ENCODE measurements at regions not wholly inside any gene's neighbourhood (a gene's known extent, or its start where the extent isn't known, plus 50 kb on each side); places are given as distances from the start of the nearest gene placed in this dataset.
"Not testable (repeated sequence)": the region's sequence is repeated elsewhere in the genome, so short reads cannot be mapped to it uniquely, and the experiment has no call there.

DNA sequence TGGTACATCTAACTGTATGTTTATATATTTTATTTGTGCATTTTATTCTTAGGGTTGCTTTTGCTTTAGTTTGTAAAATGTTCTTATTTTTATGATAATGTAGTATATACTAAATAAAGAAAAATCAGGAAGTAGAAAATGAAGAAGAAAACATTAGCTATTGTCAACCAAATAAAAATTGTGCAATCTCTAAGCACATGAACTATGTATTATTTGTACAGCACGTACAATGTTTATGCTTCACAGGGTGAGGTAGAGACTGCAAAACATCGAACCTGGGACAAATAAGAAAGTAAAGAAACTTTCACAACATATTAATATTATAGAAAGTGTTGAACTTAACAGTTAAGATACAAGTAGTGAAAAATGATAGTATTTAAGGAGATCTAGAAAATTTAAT is 123.0 kb downstream of the ZNF92 start:
- H3K79me2 ChIP-seq (ENCODE audit: control insufficient read depth in 1 of 2, insufficient read depth in 2 of 2, low read length in 2 of 2); H4K91ac ChIP-seq (replicated peaks; ENCODE audit: insufficient read length, low read length); H3K18ac ChIP-seq (ENCODE audit: extremely low read depth, low read length); H3K4me1 ChIP-seq (replicated peaks in 1 of 4; ENCODE audit: control insufficient read depth in 3 of 4, insufficient read depth in 4 of 4, low read length in 3 of 4); H2BK5ac ChIP-seq (ENCODE audit: low read depth, low read length); H4K5ac ChIP-seq (ENCODE audit: insufficient read length, low read depth, low read length); H2AK5ac ChIP-seq (ENCODE audit: low read depth, low read length); H3K9ac ChIP-seq (replicated peaks in 1 of 4; ENCODE audit: extremely low read depth in 1 of 4, low read depth in 3 of 4, low read length in 3 of 4); H3K27ac ChIP-seq (ENCODE audit: low read depth, low read length); H3K9me3 ChIP-seq (ENCODE audit: insufficient read depth in 2 of 2, low read depth in 1 of 2, low read length in 1 of 2); H2BK15ac ChIP-seq (ENCODE audit: low read length); H3K14ac ChIP-seq (ENCODE audit: insufficient read length); H3K36me3 ChIP-seq (ENCODE audit: control insufficient read depth in 2 of 4, insufficient read depth in 4 of 4, low read length in 3 of 4); H3K79me1 ChIP-seq (ENCODE audit: low read depth, low read length); H2BK12ac ChIP-seq (ENCODE audit: low read depth, low read length); H3K23ac ChIP-seq (ENCODE audit: insufficient read length); H3K4me2 ChIP-seq (ENCODE audit: insufficient read depth in 1 of 2, low read depth in 2 of 2, low read length in 2 of 2); H3K4me3 ChIP-seq (ENCODE audit: extremely low read depth in 1 of 4, insufficient read depth in 2 of 4, low read depth in 3 of 4, low read length in 4 of 4); H3K27me3 ChIP-seq (replicated peaks in 1 of 4; ENCODE audit: control insufficient read depth in 3 of 4, extremely low read depth in 1 of 4, insufficient read depth in 3 of 4, low read length in 3 of 4); H2BK120ac ChIP-seq (replicated peaks; ENCODE audit: low read depth, low read length); H3K23me2 ChIP-seq (ENCODE audit: low read depth, low read length); FAIRE-seq; CTCF ChIA-PET (ENCODE audit: partially characterized antibody); H2BK20ac ChIP-seq (ENCODE audit: low read length); H3K4ac ChIP-seq (replicated peaks; ENCODE audit: insufficient read length, low read depth, low read length); H3K56ac ChIP-seq (replicated peaks; ENCODE audit: insufficient read length, low read depth, low read length); H2AFZ ChIP-seq (ENCODE audit: low read length); DNase-seq (ENCODE audit: low read depth in 1 of 2, low spot score in 2 of 2); H4K20me1 ChIP-seq (replicated peaks in 1 of 2; ENCODE audit: control insufficient read depth in 1 of 2, insufficient read depth in 2 of 2, low read length in 2 of 2); POLR2A ChIA-PET (ENCODE audit: partially characterized antibody); H4K8ac ChIP-seq (ENCODE audit: extremely low read depth, insufficient read depth, low read length): not testable (repeated sequence)
- 85% methylated on average over 2 of the region's 2 CpGs; no CpG with 5 or more reads in 1 of the 2 experiments for WGBS, 2 experiments (ENCODE audit: extremely low coverage in 1 of 2, insufficient coverage in 1 of 2, insufficient read length in 1 of 2, insufficient replicate concordance in 2 of 2, low coverage in 1 of 2, low lambda C conversion rate in 2 of 2, missing lambda C conversion rate in 1 of 2)

All from H1 (cell line).